H9 (cell line): ENCODE measurements at regions not wholly inside any gene's neighbourhood (a gene's known extent, or its start where the extent isn't known, plus 50 kb on each side); places are given as distances from the start of the nearest gene placed in this dataset.

Experiments
- DNase-seq: peaks from one replicate; pipeline ENCODE4 v3.0.0-alpha.2; 2017
- H2AFZ ChIP-seq: one replicate; pipeline ENCODE4 v1.6.1; 2013; ENCODE audit warnings: mild to moderate bottlenecking, low read length, control low read depth, moderate library complexity
- H2AK5ac ChIP-seq: 2 replicates; pipeline ENCODE4 v1.6.1; 2013; ENCODE audit warnings: low read length, control low read depth, mixed read lengths; ENCODE audit not compliant: insufficient read length
- H2BK120ac ChIP-seq: one replicate; pipeline ENCODE4 v1.6.1; 2013; ENCODE audit warnings: low read depth, mild to moderate bottlenecking, low read length, control low read depth, inconsistent platforms; ENCODE audit not compliant: poor library complexity, severe bottlenecking
- H2BK12ac ChIP-seq: 2 replicates; pipeline ENCODE4 v1.6.1; 2013; ENCODE audit warnings: low read length, control low read depth, mixed read lengths, low read depth; ENCODE audit not compliant: insufficient read length
- H2BK15ac ChIP-seq: 2 replicates; pipeline ENCODE4 v1.6.1; 2013; ENCODE audit warnings: low read depth, low read length, control low read depth
- H2BK20ac ChIP-seq: one replicate; pipeline ENCODE4 v1.6.1; 2013; ENCODE audit warnings: low read depth, mild to moderate bottlenecking, low read length, control low read depth, inconsistent platforms; ENCODE audit not compliant: poor library complexity, severe bottlenecking
- H2BK5ac ChIP-seq: 2 replicates; pipeline ENCODE4 v1.6.1; 2013; ENCODE audit warnings: low read length, control low read depth, mixed read lengths; ENCODE audit not compliant: insufficient read length
- H3K14ac ChIP-seq: 2 replicates; pipeline ENCODE4 v1.6.1; 2013; ENCODE audit warnings: low read length, control low read depth; ENCODE audit not compliant: insufficient read depth
- H3K18ac ChIP-seq: 2 replicates; pipeline ENCODE4 v1.6.1; 2013; ENCODE audit warnings: low read depth, mild to moderate bottlenecking, mixed read lengths, low read length, control low read depth; ENCODE audit not compliant: insufficient read length
- H3K23ac ChIP-seq: 2 replicates; pipeline ENCODE4 v1.6.1; 2013; ENCODE audit warnings: low read length, control low read depth, mixed read lengths, low read depth; ENCODE audit not compliant: insufficient read length
- H3K23me2 ChIP-seq: 2 replicates; pipeline ENCODE4 v1.6.1; 2013; ENCODE audit warnings: low read depth, mild to moderate bottlenecking, mixed read lengths, low read length, control low read depth; ENCODE audit not compliant: insufficient read length, poor library complexity, severe bottlenecking
- H3K27ac ChIP-seq: 2 replicates; pipeline ENCODE4 v1.5.1; 2013; ENCODE audit warnings: low read length, control low read depth, mixed read lengths, low read depth; ENCODE audit not compliant: insufficient read length
- H3K27me3 ChIP-seq: 2 replicates; pipeline ENCODE4 v1.6.1; 2013; ENCODE audit warnings: low read length, control low read depth, inconsistent platforms; ENCODE audit not compliant: insufficient read depth
- H3K4ac ChIP-seq: 2 replicates; pipeline ENCODE4 v1.6.1; 2013; ENCODE audit warnings: low read depth, mild to moderate bottlenecking, control low read depth, inconsistent platforms, low read length, moderate library complexity
- H3K4me1 ChIP-seq: 2 replicates; pipeline ENCODE4 v1.6.1; 2013; ENCODE audit warnings: low read length, control low read depth, inconsistent platforms; ENCODE audit not compliant: insufficient read depth
- H3K4me2 ChIP-seq: 2 replicates; pipeline ENCODE4 v1.6.1; 2013; ENCODE audit warnings: low read length, control low read depth, mixed read lengths; ENCODE audit not compliant: insufficient read length, insufficient read depth
- H3K56ac ChIP-seq: 2 replicates; pipeline ENCODE4 v1.6.1; 2013; ENCODE audit warnings: low read depth, mild to moderate bottlenecking, mixed read lengths, low read length, control low read depth; ENCODE audit not compliant: insufficient read length
- H3K79me1 ChIP-seq: 2 replicates; pipeline ENCODE4 v1.6.1; 2013; ENCODE audit warnings: low read depth, mild to moderate bottlenecking, moderate library complexity, low read length, control low read depth, inconsistent platforms; ENCODE audit not compliant: insufficient read depth, poor library complexity, severe bottlenecking
- H3K79me2 ChIP-seq: 2 replicates; pipeline ENCODE4 v1.6.1; 2013; ENCODE audit warnings: low read length, control low read depth, inconsistent platforms; ENCODE audit not compliant: insufficient read depth
- H3K9ac ChIP-seq: 2 replicates; pipeline ENCODE4 v1.6.1; 2013; ENCODE audit warnings: low read length, control low read depth, mixed read lengths; ENCODE audit not compliant: insufficient read length; ENCODE audit errors: extremely low read depth
- H3K9me3 ChIP-seq: one replicate; pipeline ENCODE4 v1.6.1; 2013; ENCODE audit warnings: low read depth, low read length, inconsistent platforms; ENCODE audit not compliant: control insufficient read depth
- H3T11ph ChIP-seq: one replicate; pipeline ENCODE4 v1.6.1; 2013; ENCODE audit warnings: mild to moderate bottlenecking, low read length, control low read depth, inconsistent platforms
- H4K20me1 ChIP-seq: one replicate; pipeline ENCODE4 v1.6.1; 2013; ENCODE audit not compliant: control insufficient read depth, insufficient read length, insufficient read depth
- H4K5ac ChIP-seq: 2 replicates; pipeline ENCODE4 v1.6.1; 2013; ENCODE audit warnings: low read depth, mild to moderate bottlenecking, mixed read lengths, low read length, control low read depth; ENCODE audit not compliant: insufficient read length
- H4K8ac ChIP-seq: replicated peaks from 2 replicates; pipeline ENCODE4 v1.6.1; 2013; ENCODE audit warnings: low read length, control low read depth, mixed read lengths, low read depth; ENCODE audit not compliant: insufficient read length
- H4K91ac ChIP-seq: 2 replicates; pipeline ENCODE4 v1.6.1; 2013; ENCODE audit warnings: low read depth, mild to moderate bottlenecking, moderate library complexity, mixed read lengths, low read length, control low read depth; ENCODE audit not compliant: insufficient read length
- H3K27ac Mint-ChIP-seq, 3 experiments: 2 replicates in 2 of 3; 3 replicates in 1 of 3; pipeline ENCODE4 v1.8.0; 2020 to 2021; ENCODE audit warnings: mixed read lengths in 3 of 3, mild to moderate bottlenecking in 1 of 3, moderate library complexity in 1 of 3
- H3K27me3 Mint-ChIP-seq: 2 replicates; pipeline ENCODE4 v1.8.0; 2021; ENCODE audit warnings: low read depth, mild to moderate bottlenecking, moderate library complexity, mixed read lengths
- H3K36me3 Mint-ChIP-seq, 3 experiments: 2 replicates in 2 of 3; 3 replicates in 1 of 3; pipeline ENCODE4 v1.8.0; 2020 to 2021; ENCODE audit warnings: low read depth in 3 of 3, mixed read lengths in 3 of 3; ENCODE audit not compliant: insufficient read depth in 1 of 3
- H3K4me1 Mint-ChIP-seq, 2 experiments: 2 replicates each; pipeline ENCODE4 v1.8.0; 2020; ENCODE audit warnings: mixed read lengths in 2 of 2
- H3K4me3 Mint-ChIP-seq, 2 experiments: 2 replicates in 1 of 2; 3 replicates in 1 of 2; pipeline ENCODE4 v1.8.0; 2020 to 2021; ENCODE audit warnings: mild to moderate bottlenecking in 2 of 2, mixed read lengths in 2 of 2, moderate library complexity in 1 of 2
- H3K9me3 Mint-ChIP-seq, 2 experiments: 2 replicates in 1 of 2; 3 replicates in 1 of 2; pipeline ENCODE4 v1.8.0; 2020; ENCODE audit warnings: mild to moderate bottlenecking in 2 of 2, mixed read lengths in 2 of 2, moderate library complexity in 1 of 2
- WGBS: extraction: QIAGEN DNeasy Blood & Tissue Kit; methylation state at CpG from one replicate; pipeline ENCODE4 v1.1.7; 2013; ENCODE audit warnings: missing lambda C conversion rate, low lambda C conversion rate, mixed read lengths; ENCODE audit not compliant: insufficient read length; ENCODE audit errors: extremely low coverage; 5-methylcytosine and 5-hydroxymethylcytosine counted together
- TF ChIP-seq, protein P1 (sequence below): fragments of 200-600 bp; sonication (generic); conservative IDR thresholded peaks from 3 replicates; pipeline ENCODE4 v1.8.0; 2021; ENCODE audit warnings: antibody characterized with exemption, mild to moderate bottlenecking

GRCh38 chr7:156117542-156118247 is 305.4 kb upstream of the SHH start:
- Histone ChIP-seq H3K79me2 (no peaks in the 10 kb centered on the region), H2AFZ (no peak overlapping the region)

More at GRCh38 chr7:156117542-156118247, 305.4 kb upstream of the SHH start:
- Mint-ChIP-seq H3K27ac (no peak overlapping the region), H3K9me3 (no peaks in the 10 kb centered on the region; a peak in 2 of 5 replicates), H3K36me3 (no peaks in the 10 kb centered on the region), H3K4me1 (no peaks in the 10 kb centered on the region), H3K4me3 (no peak overlapping the region), H3K27me3 (peaks cover 4% of the 10 kb centered on the region; the same call in 1 of the 2 replicates)
- Histone ChIP-seq H3K79me1 (no peaks in the 10 kb centered on the region), H3K9ac (no peak overlapping the region), H3K23me2 (no peaks in the 10 kb centered on the region), H2BK20ac (no peak overlapping the region), H3K18ac (no peak overlapping the region), H2BK120ac (no peak overlapping the region), H2AK5ac (no peak overlapping the region), H3K56ac (no peak overlapping the region), H3K4me2 (no peak overlapping the region), H3K4me1 (no peaks in the 10 kb centered on the region), H4K91ac (no peak overlapping the region), H4K8ac (no peak overlapping the region), H2BK12ac (no peak overlapping the region), H2BK15ac (no peak overlapping the region), H2BK5ac (no peak overlapping the region), H3K9me3 (no peaks in the 10 kb centered on the region), H3K27me3 (no peaks in the 10 kb centered on the region), H3K27ac (no peak overlapping the region), H3K23ac (no peak overlapping the region), H3T11ph (no peak overlapping the region), H4K20me1 (no peaks in the 10 kb centered on the region), H4K5ac (no peak overlapping the region), H3K14ac (no peak overlapping the region), H3K4ac (no peak overlapping the region)
- TF ChIP-seq, protein P1, sequence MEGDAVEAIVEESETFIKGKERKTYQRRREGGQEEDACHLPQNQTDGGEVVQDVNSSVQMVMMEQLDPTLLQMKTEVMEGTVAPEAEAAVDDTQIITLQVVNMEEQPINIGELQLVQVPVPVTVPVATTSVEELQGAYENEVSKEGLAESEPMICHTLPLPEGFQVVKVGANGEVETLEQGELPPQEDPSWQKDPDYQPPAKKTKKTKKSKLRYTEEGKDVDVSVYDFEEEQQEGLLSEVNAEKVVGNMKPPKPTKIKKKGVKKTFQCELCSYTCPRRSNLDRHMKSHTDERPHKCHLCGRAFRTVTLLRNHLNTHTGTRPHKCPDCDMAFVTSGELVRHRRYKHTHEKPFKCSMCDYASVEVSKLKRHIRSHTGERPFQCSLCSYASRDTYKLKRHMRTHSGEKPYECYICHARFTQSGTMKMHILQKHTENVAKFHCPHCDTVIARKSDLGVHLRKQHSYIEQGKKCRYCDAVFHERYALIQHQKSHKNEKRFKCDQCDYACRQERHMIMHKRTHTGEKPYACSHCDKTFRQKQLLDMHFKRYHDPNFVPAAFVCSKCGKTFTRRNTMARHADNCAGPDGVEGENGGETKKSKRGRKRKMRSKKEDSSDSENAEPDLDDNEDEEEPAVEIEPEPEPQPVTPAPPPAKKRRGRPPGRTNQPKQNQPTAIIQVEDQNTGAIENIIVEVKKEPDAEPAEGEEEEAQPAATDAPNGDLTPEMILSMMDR: no peak
- no peak for DNase-seq
- WGBS: no CpG with 5 or more reads among the region's 8 CpGs
